Small intestine (tissue), 7 donors: ENCODE measurements at regions not wholly inside any gene's neighbourhood (a gene's known extent, or its start where the extent isn't known, plus 50 kb on each side); places are given as distances from the start of the nearest gene placed in this dataset.

ENCODE experiments used
- DNase-seq, 2 donors: peaks; one replicate each; pipeline versions ENCODE4 v3.0.0 to v3.0.0-alpha.2; 2013
- FAIRE-seq: peaks from 2 replicates; lab custom pipeline; 2012; peaks lifted over from hg19 to GRCh38; lab: Jason Lieb, UNC
- H3K27ac ChIP-seq, 3 donors: one replicate each; pipeline ENCODE4 v1.5.1; 2013; ENCODE audit warnings: low read length in 2 of 3, mild to moderate bottlenecking in 2 of 3, control low read depth in 1 of 3, inconsistent platforms in 1 of 3, low read depth in 1 of 3, moderate library complexity in 1 of 3
- H3K27me3 ChIP-seq, 3 donors: one replicate each; pipeline ENCODE4 v1.6.1; 2013; ENCODE audit warnings: low read length in 3 of 3, inconsistent platforms in 1 of 3; ENCODE audit not compliant: control insufficient read depth in 3 of 3, insufficient read depth in 3 of 3
- H3K36me3 ChIP-seq, 3 donors: one replicate each; pipeline ENCODE4 v1.6.1; 2013; ENCODE audit warnings: low read length in 3 of 3, inconsistent platforms in 1 of 3, low read depth in 1 of 3, mild to moderate bottlenecking in 1 of 3, moderate library complexity in 1 of 3; ENCODE audit not compliant: control insufficient read depth in 3 of 3, insufficient read depth in 2 of 3
- H3K4me1 ChIP-seq, 3 donors: one replicate each; pipeline ENCODE4 v1.6.1; 2013; ENCODE audit warnings: low read length in 2 of 3, inconsistent platforms in 1 of 3, low read depth in 1 of 3, mild to moderate bottlenecking in 1 of 3, moderate library complexity in 1 of 3; ENCODE audit not compliant: control insufficient read depth in 3 of 3, insufficient read depth in 2 of 3
- H3K4me3 ChIP-seq, 3 donors: one replicate each; pipeline ENCODE4 v1.5.1; 2013; ENCODE audit warnings: low read length in 3 of 3, control low read depth in 1 of 3, inconsistent platforms in 1 of 3, low read depth in 1 of 3, mild to moderate bottlenecking in 1 of 3, moderate library complexity in 1 of 3
- H3K9me3 ChIP-seq, 2 donors: one replicate each; pipeline ENCODE4 v1.6.1; 2013; ENCODE audit warnings: low read depth in 1 of 2, low read length in 1 of 2; ENCODE audit not compliant: control insufficient read depth in 2 of 2, insufficient read depth in 1 of 2
- WGBS, 3 donors: extraction: QIAGEN DNeasy Blood & Tissue Kit; methylation state at CpG; one replicate each; pipeline ENCODE4 v1.1.7; 2013; 5-methylcytosine and 5-hydroxymethylcytosine counted together
- donor health status: healthy with polysubstance abuse.
- donor health status: control.
- donor health status: control.
- donor health status: Bipolar disorder and iron deficiency.
- donor health status: healthy.

DNA sequence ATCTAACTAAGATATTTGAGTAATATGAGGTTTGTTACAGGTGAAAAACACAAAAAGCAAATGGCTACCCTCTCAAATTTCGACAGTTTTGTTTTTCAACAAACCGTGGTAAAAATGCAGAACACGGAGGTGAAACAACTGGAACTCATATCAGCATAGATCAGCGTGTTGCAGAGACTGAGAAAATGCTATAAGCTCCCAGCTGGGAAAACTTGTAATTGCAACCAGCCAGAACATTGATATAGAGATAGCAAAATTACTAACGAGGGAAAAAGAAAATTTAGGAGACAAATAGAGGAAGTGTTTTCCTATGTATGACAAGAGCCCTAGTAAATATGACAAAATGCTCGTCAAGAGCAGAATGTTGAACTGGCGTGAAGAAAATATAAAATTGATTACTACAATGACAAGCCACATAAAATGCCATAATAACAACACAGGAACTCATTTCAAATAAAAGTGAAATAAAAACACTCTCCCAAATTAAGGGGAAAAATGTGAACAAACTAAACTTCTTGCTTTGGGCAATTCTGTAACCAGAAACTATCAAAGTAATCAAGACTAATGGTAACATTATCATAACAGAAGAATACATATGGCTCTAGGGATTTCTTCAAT lies 1989.8 kb downstream of the EFNA5 start:
- no peak for FAIRE-seq
- H3K9me3 ChIP-seq = no peaks in the 10 kb centered on the region
- WGBS, 3 donors = 67 to 78% (median 70%) methylated on average over 7 of the region's 7 CpGs

DNA sequence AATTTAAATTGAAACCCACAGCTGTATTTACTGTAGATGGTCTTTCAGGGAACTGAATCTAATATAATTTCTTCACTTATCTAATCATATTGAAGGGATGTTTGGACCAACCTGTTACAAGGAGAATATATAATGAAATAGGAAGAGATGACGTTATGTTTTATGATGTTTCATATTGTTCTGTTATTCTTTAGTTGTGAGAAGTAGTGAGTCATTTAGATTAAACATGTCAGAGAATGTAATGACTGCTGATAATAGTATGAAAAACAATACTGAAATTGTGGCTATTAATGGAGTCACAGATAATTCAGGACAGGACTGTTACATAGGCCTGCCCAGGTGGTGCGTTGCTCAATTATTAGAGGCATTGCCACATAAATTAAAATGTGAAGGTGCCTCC lies 1993.4 kb downstream of the EFNA5 start:
- Histone ChIP-seq H3K27ac (no peak overlapping the region), H3K27me3 (no peaks in the 10 kb centered on the region), H3K4me1 (no peaks in the 10 kb centered on the region), H3K9me3 (no peaks in the 10 kb centered on the region), H3K4me3 (no peak overlapping the region), H3K36me3 (no peaks in the 10 kb centered on the region)
- no peak for DNase-seq
- no peak for FAIRE-seq
- 27 to 54% (median 28%) methylated on average over 2 of the region's 2 CpGs for WGBS, 3 donors

More for the DNA sequence above, 1989.8 kb downstream of the EFNA5 start:
- Histone ChIP-seq H3K4me3 (no peak overlapping the region), H3K27me3 (no peaks in the 10 kb centered on the region), H3K27ac (no peak overlapping the region), H3K4me1 (no peaks in the 10 kb centered on the region), H3K36me3 (no peaks in the 10 kb centered on the region)
- no peak for DNase-seq

- H3K9me3 ChIP-seq = peaks cover 0 to 3% of the 10 kb centered on the region in 2 donors
- no peaks in the 10 kb centered on the region for H3K4me1 ChIP-seq
- no peaks in the 10 kb centered on the region for H3K27me3 ChIP-seq
- 68 to 83% (median 78%) methylated on average over 3 of the region's 3 CpGs for WGBS, 3 donors
- H3K27ac ChIP-seq = no peak overlapping the region
- no peaks in the 10 kb centered on the region for H3K36me3 ChIP-seq
- H3K4me3 ChIP-seq = no peak overlapping the region
- DNase-seq (no peak), FAIRE-seq (no peak)
These were observed 2000.1 kb downstream of the EFNA5 start for GRCh38 chr5:105670596-105670995.

DNA sequence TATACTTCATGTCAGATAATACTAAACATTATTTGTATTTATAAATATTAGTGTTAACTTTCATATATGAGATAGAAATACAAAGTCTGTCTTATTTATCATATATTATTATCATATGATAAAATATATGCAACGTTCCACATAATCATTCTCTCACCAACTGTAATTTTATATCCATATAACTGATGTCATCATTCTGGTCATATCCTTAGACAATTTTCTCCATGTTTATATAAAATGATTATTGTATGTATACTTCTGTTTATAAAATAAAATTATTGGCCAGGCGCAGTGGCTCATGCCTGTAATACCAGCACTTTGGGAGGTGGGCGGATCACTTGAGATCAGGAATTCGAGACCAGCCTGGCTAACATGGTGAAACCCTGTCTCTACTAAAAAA lies 2007.1 kb downstream of the EFNA5 start:
- DNase-seq (no peak), FAIRE-seq (peak; percentile 10)
- H3K36me3 ChIP-seq = no peaks in the 10 kb centered on the region
- no peaks in the 10 kb centered on the region for H3K9me3 ChIP-seq
- H3K4me1 ChIP-seq = no peaks in the 10 kb centered on the region
- H3K4me3 ChIP-seq = no peak overlapping the region
- no peaks in the 10 kb centered on the region for H3K27me3 ChIP-seq
- H3K27ac ChIP-seq = no peak overlapping the region
- 79 to 80% (median 80%) methylated on average over 4 of the region's 4 CpGs for WGBS, 3 donors

- Histone ChIP-seq H3K27me3 (no peaks in the 10 kb centered on the region), H3K4me3 (no peak overlapping the region), H3K4me1 (no peaks in the 10 kb centered on the region), H3K27ac (no peak overlapping the region), H3K9me3 (no peaks in the 10 kb centered on the region), H3K36me3 (no peaks in the 10 kb centered on the region)
- no peak for FAIRE-seq
- WGBS, 3 donors = 81 to 85% (median 83%) methylated on average over 3 of the region's 3 CpGs
- DNase-seq = no peak
These were observed 2011.3 kb downstream of the EFNA5 start for GRCh38 chr5:105659396-105659795.

DNA sequence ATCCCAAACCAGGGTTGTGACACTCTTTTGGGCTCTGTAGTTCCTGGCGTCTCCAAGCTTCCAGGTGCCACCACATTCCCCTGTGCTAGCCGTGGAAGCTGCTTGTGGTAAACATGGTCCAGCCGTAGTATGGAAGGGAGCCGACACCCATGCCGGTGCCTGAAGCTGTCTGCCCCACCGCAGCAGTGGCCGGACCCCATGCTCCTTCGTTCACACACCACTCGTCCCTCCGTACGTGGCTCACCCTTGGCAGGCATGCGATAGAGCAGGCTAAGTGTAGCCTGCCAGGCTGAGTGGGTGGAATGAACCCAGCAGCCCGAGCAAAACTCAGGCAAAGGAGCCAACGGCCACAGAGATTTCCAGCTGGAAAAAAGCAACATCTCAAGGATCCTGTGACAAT lies 2030.4 kb downstream of the EFNA5 start:
- DNase-seq (no peak), FAIRE-seq (no peak)
- 90 to 92% (median 92%) methylated on average over 14 of the region's 14 CpGs for WGBS, 3 donors
- no peak overlapping the region for H3K27ac ChIP-seq
- no peaks in the 10 kb centered on the region for H3K4me1 ChIP-seq
- no peak overlapping the region for H3K4me3 ChIP-seq
- H3K36me3 ChIP-seq = no peaks in the 10 kb centered on the region
- peaks cover 0 to 5% of the 10 kb centered on the region in 2 donors for H3K9me3 ChIP-seq
- no peaks in the 10 kb centered on the region for H3K27me3 ChIP-seq

- FAIRE-seq = no peak
- Histone ChIP-seq H3K27ac (no peak overlapping the region), H3K4me3 (no peak overlapping the region), H3K36me3 (no peaks in the 10 kb centered on the region), H3K27me3 (no peaks in the 10 kb centered on the region), H3K9me3 (peaks cover 0 to 5% of the 10 kb centered on the region in 2 donors), H3K4me1 (no peaks in the 10 kb centered on the region)
- DNase-seq = no peak
- 87 to 91% (median 89%) methylated on average over 6 of the region's 6 CpGs for WGBS, 3 donors
These were observed 2031.2 kb downstream of the EFNA5 start for GRCh38 chr5:105639511-105639910.

DNA sequence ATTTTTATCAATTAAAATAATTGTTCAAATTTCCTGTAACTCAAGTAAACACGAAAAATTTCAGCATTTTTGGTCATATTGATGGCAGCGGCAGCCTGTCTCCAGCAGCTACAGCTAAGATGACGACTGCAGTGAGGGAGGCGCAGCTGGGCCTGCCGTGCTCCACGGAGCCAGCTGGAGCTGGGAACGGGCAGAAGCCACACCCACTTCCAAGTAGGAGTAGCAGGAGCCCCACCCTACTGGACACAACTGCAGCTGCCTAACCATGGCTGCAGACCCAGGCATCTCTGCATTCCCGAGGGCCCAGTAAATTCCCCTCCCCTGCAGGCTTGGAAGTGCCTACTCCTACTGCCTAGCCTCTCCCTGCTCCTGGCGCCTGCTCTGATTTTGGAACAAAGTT lies 2031.7 kb downstream of the EFNA5 start:
- Histone ChIP-seq H3K4me1 (no peaks in the 10 kb centered on the region), H3K27ac (no peak overlapping the region), H3K4me3 (no peak overlapping the region), H3K36me3 (no peaks in the 10 kb centered on the region), H3K27me3 (no peaks in the 10 kb centered on the region), H3K9me3 (peaks cover 0 to 5% of the 10 kb centered on the region in 2 donors)
- DNase-seq (no peak), FAIRE-seq (no peak)
- WGBS, 3 donors = 76 to 80% (median 80%) methylated on average over 9 of the region's 9 CpGs

- DNase-seq = no peak
- Histone ChIP-seq H3K27me3 (no peaks in the 10 kb centered on the region), H3K36me3 (no peaks in the 10 kb centered on the region), H3K9me3 (peaks cover 0 to 5% of the 10 kb centered on the region in 2 donors), H3K27ac (no peak overlapping the region), H3K4me3 (no peak overlapping the region), H3K4me1 (no peaks in the 10 kb centered on the region)
- FAIRE-seq = no peak
- WGBS, 3 donors = 83 to 86% (median 84%) methylated on average over 2 of the region's 2 CpGs
These were observed 2032.3 kb downstream of the EFNA5 start for GRCh38 chr5:105638437-105638836.
